Uterus (tissue), 2 donors: ENCODE measurements at regions not wholly inside any gene's neighbourhood (a gene's known extent, or its start where the extent isn't known, plus 50 kb on each side); places are given as distances from the start of the nearest gene placed in this dataset.

ENCODE experiments used
- POLR2A ChIP-seq, 2 donors: fragments of 450-650 bp; IDR thresholded peaks; one replicate each; pipeline ENCODE4 v1.6.1; 2016; ENCODE audit warnings: antibody characterized with exemption in 2 of 2, mild to moderate bottlenecking in 1 of 2, moderate library complexity in 1 of 2
- TF ChIP-seq, protein P1 (sequence below), 4 experiments: fragments of 200-600 bp in 2 of 4; fragments of 450-650 bp in 2 of 4; sonication (generic) in 2 of 4; IDR thresholded peaks; one replicate each; pipeline ENCODE4 v1.5.1; 2016 to 2019; ENCODE audit warnings: antibody characterized with exemption in 4 of 4, mild to moderate bottlenecking in 2 of 4, moderate library complexity in 1 of 4

DNA sequence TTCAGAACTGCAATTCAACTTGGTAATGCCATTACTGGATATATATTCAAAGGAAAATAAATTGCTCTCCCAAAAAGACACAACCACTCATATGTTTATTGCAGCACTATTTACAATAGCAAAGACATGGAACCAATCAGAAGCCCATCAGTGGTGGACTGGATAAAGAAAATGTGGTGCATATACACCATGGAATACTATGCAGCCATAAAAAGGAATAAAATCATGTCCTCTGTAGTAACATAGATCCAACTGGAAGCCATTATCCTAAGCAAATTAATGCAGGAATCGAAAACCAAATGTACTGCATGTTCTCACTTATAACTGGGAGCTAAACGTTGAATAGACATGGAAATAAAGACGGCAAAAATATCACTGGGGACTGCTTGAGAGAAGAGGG is 117.0 kb downstream of the MAP3K21 start:
- TF ChIP-seq, protein P1, sequence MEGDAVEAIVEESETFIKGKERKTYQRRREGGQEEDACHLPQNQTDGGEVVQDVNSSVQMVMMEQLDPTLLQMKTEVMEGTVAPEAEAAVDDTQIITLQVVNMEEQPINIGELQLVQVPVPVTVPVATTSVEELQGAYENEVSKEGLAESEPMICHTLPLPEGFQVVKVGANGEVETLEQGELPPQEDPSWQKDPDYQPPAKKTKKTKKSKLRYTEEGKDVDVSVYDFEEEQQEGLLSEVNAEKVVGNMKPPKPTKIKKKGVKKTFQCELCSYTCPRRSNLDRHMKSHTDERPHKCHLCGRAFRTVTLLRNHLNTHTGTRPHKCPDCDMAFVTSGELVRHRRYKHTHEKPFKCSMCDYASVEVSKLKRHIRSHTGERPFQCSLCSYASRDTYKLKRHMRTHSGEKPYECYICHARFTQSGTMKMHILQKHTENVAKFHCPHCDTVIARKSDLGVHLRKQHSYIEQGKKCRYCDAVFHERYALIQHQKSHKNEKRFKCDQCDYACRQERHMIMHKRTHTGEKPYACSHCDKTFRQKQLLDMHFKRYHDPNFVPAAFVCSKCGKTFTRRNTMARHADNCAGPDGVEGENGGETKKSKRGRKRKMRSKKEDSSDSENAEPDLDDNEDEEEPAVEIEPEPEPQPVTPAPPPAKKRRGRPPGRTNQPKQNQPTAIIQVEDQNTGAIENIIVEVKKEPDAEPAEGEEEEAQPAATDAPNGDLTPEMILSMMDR (IDR thresholded peaks at IDR 0.05), result no peak
- no peak for TF ChIP-seq POLR2A (IDR thresholded peaks at IDR 0.05)
